GM06990 (cell line): ENCODE measurements at regions not wholly inside any gene's neighbourhood (a gene's known extent, or its start where the extent isn't known, plus 50 kb on each side); places are given as distances from the start of the nearest gene placed in this dataset.

Experiments used
- DNase-seq: peaks from one replicate; pipeline ENCODE4 v3.0.0-alpha.2; 2011; ENCODE audit not compliant: insufficient read length; ENCODE audit errors: extremely low read depth
- H3K27me3 ChIP-seq: replicated peaks from 2 replicates; pipeline ENCODE4 v1.6.0; 2011; ENCODE audit warnings: low read length; ENCODE audit not compliant: control insufficient read depth, insufficient read depth
- H3K36me3 ChIP-seq: 2 replicates; pipeline ENCODE4 v1.5.1; 2011; ENCODE audit warnings: low read length; ENCODE audit not compliant: control insufficient read depth, insufficient read depth
- H3K4me3 ChIP-seq: replicated peaks from 2 replicates; pipeline ENCODE4 v1.5.1; 2011; ENCODE audit warnings: low read depth, mild to moderate bottlenecking, control low read depth, low read length
- TF ChIP-seq, protein P1 (sequence below): IDR thresholded peaks from 2 replicates; pipeline ENCODE4 v1.5.1; 2011; ENCODE audit warnings: low read length, control low read depth, mild to moderate bottlenecking, inconsistent platforms; ENCODE audit not compliant: insufficient read depth, poor library complexity, severe bottlenecking

- no peak for DNase-seq
- no peak overlapping the region for H3K4me3 ChIP-seq
- H3K27me3 ChIP-seq, result no peaks in the 10 kb centered on the region
- H3K36me3 ChIP-seq, result no peaks in the 10 kb centered on the region
- TF ChIP-seq, protein P1, sequence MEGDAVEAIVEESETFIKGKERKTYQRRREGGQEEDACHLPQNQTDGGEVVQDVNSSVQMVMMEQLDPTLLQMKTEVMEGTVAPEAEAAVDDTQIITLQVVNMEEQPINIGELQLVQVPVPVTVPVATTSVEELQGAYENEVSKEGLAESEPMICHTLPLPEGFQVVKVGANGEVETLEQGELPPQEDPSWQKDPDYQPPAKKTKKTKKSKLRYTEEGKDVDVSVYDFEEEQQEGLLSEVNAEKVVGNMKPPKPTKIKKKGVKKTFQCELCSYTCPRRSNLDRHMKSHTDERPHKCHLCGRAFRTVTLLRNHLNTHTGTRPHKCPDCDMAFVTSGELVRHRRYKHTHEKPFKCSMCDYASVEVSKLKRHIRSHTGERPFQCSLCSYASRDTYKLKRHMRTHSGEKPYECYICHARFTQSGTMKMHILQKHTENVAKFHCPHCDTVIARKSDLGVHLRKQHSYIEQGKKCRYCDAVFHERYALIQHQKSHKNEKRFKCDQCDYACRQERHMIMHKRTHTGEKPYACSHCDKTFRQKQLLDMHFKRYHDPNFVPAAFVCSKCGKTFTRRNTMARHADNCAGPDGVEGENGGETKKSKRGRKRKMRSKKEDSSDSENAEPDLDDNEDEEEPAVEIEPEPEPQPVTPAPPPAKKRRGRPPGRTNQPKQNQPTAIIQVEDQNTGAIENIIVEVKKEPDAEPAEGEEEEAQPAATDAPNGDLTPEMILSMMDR, result no peak
Observed at GRCh38 chr9:78566521-78566920, 269.6 kb downstream of the PSAT1 start.

DNA sequence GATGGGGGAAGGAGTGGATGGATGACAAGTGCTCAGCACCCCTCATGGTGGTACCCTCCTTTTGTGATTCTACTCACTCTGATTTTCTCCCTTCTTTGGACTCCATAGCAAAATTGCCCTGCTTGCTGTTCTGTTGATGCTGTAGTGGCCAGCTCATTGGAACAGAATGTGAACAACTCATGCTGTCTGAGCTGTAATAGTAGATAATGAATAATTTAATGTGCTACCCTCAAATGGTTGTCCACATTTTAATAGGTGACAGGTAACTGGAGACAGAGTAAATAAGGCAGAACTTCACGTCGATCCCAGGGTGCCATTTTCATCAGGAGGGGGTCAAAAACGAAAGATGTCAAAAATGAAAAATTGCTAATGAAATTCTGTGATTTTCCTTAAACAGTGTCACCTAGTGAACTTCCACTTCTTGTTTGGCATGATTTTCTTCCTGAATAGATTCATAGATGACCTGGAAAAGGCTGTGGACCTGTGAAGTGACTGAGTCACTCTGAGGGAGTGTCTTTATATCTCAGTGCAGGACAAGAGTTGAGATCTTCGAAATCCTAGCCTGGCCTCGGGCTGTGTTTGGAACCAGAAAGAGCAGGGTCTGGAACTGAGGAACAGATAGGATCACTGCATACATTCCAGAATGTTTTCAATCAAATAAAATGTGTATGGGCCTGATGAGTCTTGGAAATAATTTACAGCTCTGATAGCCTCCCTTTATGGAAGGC, 270.2 kb downstream of the PSAT1 start:
- DNase-seq, result no peak
- TF ChIP-seq, protein P1, result no peak
- H3K4me3 ChIP-seq, result no peak overlapping the region
- H3K27me3 ChIP-seq, result no peaks in the 10 kb centered on the region
- no peaks in the 10 kb centered on the region for H3K36me3 ChIP-seq

DNA sequence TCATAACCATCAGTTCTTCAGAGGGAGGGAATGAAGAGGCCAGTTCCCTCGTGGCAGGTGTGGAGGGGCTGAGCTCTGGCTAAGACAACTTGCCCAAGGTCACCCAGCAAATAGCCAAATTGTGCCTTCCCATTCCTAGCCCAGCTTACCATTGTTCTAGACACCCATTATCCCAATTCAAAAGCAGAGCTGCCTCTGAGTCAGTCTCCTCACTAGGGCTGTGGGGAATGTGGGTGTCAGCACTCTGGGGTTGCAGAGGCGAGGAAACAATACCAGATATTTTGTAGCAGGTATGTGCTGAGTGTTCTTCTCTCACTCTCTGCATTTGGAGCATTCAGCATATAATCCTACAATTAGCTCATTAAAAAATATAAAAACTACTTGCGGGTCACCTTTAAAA, 270.8 kb downstream of the PSAT1 start:
- Histone ChIP-seq H3K36me3 (no peaks in the 10 kb centered on the region), H3K4me3 (no peak overlapping the region), H3K27me3 (no peaks in the 10 kb centered on the region)
- TF ChIP-seq, protein P1, result no peak
- DNase-seq, result no peak

DNA sequence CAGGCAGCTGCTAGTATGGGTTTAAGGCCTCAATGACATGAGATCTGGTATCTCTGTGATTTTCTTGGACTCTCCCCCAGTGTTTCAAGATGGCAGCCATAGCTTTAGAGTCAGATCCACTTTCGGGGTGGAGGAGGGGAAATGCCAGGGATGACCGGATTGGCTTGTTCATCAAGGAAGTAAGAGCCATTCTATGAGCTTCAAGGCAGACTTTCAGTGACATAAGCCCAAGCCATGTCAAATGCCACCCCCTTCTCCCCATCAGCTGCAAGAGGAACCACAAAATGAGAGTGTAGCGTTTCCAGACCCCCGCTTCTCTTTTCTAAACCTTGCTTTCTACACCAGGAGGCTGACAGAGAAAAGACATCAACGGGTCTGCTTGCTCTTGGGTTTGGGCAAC, 271.8 kb downstream of the PSAT1 start:
- Histone ChIP-seq H3K27me3 (no peaks in the 10 kb centered on the region), H3K4me3 (no peak overlapping the region), H3K36me3 (no peaks in the 10 kb centered on the region)
- DNase-seq, result no peak
- TF ChIP-seq, protein P1, result no peak

- Histone ChIP-seq H3K27me3 (no peaks in the 10 kb centered on the region), H3K4me3 (no peak overlapping the region), H3K36me3 (no peaks in the 10 kb centered on the region)
- DNase-seq, result no peak
- TF ChIP-seq, protein P1, result no peak
Observed at GRCh38 chr9:78572266-78572665, 275.3 kb downstream of the PSAT1 start.

DNA sequence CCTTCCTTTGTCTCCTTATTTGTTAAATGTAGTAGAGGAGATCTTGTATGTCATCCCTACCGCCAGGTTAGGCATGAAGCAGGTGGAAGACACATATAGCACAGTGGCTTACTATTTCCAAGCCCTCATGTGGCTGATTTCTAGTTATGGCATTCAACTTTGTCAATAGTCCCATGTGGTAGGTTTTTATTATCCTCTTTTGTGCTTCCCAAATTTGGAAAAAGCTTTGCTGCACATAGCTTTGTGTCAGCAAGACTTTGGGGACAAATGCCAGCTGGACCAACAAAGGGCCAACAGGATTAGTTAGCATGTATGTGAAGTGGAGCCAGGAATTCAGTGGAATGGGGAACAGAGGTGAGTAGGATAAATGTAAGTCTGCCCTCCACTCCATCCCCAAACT, 276.3 kb downstream of the PSAT1 start:
- no peak for DNase-seq
- Histone ChIP-seq H3K4me3 (no peak overlapping the region), H3K36me3 (no peaks in the 10 kb centered on the region), H3K27me3 (no peaks in the 10 kb centered on the region)
- TF ChIP-seq, protein P1, result no peak
